GM18508 (cell line): ENCODE measurements at regions not wholly inside any gene's neighbourhood (a gene's known extent, or its start where the extent isn't known, plus 50 kb on each side); places are given as distances from the start of the nearest gene placed in this dataset.

Source experiments
- ATAC-seq: cut with Tn5 transposase; IDR thresholded peaks from one replicate; pipeline ENCODE4 v1.9.1; 2021; ENCODE audit warnings: moderate number of reproducible peaks; ENCODE audit not compliant: insufficient read depth, unreplicated experiment

DNA sequence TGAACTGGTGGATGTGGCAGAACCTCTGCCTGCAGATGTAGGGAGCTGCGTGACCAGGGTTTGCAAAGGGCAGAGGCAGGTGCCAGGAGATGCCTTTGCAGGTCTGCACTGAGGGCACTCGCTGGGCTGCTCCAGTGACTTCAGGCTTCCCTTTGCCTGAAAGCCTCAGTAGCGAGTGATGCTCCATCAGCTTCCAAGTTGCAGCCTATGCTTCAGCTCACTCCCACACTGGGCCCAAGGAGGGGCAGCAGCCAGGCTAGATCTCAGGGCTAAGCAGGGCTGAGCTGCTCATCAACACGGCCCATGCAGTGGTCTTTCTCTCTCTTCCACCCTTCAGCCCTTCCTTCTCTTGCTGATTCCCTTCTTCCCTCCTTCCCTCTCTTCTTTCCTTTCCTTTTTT lies 78.3 kb upstream of the RGMA start:
- ATAC-seq = no peak

DNA sequence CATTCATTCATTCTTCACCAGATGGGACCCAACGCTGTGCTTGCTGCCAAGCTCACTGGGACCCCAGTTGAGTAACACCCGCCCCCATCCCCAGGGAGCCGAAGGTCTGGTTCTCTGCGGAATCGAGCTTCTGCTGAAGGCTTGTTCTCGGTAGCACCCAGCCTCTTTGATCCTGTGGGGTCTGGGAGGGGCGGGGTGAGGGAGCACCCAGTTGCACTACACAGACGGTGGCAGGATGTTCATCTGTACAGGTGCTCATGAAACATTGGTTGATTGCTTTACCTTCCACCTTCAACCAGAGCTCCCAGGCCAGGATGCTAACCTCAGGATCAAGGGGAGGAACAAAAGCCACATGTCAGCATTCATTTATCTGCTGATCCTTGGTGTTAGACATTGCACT lies 77.7 kb upstream of the RGMA start:
- no peak for ATAC-seq

DNA sequence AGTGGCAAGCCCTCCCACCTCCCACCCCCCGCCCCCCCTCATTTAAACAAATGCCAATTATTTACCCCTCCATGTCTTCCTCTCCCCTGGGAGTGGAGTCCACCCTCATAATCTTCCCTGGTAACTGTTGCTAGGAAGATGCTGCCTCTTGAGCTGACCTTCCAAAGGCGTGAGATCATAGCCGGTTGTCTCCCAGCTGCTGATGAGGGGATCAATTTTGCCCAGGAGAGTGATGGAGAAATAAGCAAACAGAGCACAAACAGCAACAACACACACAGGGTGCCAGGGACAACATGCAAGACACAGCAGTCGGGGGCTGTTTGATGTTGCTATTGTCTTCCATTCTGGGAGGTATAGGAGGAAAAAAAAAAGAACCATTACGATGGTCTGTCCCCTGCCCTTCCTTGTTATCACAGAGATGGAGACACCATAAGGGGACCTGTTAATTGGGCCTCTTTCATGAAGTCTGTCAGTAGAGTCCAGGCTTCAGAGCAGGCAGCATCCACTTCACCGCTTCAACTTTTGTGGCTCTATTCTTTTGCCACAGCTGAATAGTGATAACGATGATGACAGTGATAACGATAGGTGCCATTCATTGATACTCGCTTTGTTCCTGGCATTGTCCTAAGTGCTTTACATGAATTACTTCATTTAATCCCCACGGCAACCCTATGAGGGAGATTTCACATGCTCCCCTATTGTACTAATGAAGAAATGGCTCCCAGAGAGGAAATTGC lies 76.9 kb upstream of the RGMA start:
- no peak for ATAC-seq

DNA sequence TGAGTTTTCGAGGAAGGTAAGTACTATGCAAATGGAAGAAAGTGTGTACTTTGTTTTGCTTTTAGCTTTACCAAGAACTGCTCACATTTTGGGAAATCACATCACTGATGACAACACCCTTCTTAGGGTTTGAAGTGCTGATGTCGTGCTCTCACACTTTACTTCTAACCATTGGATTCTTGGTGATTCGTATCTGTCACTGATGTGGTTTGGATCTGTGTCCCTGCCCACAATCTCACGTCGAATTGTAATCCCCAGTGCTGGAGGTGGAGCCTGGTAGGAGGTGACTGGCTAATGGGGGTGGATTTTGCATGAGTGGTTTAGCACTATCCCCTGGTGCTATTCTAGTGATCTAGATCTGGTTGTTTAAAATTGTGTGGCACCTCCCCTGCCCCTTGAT lies 75.4 kb upstream of the RGMA start:
- ATAC-seq = no peak

DNA sequence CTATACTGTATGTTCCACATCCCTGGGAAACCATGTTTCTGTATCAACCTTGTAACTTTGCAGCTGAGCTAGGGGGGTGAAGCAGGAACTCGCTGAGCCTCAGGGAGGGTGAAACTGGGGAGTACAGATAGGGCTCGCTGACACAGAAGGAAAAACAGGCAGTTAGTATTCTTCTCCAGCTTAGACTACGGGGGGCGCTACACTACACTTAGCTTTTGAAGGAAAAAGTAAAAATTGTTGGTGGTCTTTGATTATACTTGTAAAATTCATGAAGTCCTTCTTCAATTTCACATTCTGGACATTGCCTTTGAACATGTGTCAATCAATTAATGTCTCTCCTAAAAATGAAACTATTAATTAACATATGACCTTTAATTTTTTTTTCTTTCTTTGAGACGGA lies 73.5 kb upstream of the RGMA start:
- ATAC-seq = no peak

DNA sequence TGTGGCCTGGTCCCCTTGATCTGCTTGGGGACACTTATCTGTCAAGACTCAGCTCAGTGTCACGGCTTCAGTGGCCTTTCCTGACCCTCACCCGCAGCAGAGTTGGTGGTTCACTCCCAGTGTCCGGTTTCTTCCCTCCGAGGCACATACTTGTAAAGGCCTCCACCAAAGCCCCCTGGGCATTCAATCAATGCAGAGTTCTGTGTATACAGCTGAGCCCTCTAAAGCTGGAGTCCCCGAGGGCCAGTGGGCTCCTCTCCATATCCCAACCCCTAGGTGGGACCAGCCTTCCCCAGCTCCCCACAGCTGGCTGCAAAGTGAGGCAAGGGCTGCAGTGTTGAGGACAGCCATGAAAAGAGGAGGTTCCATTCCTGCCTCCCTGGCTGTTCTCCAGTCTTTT lies 70.9 kb upstream of the RGMA start:
- no peak for ATAC-seq

DNA sequence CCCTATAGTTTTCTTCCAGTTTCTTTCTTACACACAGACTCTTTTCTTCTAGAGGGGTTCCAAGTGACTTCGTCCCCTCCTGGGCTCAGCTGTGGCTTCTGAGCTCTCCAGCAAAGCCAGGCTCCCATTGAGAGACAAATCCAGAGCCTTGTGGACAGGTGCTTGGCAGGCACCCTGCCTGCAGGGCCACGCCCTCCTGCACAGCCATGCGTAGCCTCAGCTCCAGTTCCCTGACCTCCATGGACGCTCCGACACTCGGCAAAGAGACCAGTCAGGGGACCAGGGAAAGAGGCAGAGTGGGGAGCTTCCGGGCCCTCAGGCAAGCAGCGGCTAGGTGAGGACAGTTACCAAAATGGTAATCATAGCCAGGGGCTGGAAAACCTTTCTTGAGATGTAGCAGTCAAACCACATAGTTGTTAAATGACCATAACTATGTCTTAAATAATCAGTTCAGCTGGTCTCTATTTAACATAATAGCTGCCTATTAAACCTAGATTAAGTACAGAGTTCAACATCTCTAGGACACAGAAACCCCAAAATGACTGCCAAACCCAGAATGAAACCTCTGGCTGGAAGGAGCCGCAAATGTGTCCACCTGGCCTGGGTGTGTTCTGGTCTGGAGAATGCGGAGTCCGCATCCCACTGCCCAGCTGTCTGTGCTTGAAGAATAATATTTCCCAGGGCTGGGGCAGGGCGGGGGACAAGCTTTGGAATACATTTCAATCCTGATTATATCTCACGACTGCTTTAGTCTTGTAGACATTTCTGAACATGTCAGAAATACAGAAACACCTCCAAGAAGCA lies 69.3 kb upstream of the RGMA start:
- ATAC-seq = no peak

DNA sequence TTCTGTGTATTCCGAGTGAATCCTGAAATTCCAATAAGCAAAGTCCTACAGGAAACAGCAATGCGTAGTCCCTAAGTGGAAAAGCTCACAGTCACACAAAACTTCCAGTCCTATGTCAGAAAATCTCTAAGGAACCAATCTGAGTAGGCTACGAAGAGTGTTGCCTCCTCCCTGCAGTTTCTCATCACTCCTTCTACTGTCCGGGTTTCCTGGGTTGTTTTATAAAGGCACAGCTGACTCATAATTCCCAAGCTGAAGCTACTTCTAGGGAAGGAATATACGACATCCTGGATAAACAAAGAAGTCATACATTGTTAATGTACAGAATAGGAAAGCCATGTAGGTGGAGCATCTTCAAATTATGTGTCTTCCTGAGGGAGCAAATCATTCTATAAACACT lies 65.7 kb upstream of the RGMA start:
- no peak for ATAC-seq

DNA sequence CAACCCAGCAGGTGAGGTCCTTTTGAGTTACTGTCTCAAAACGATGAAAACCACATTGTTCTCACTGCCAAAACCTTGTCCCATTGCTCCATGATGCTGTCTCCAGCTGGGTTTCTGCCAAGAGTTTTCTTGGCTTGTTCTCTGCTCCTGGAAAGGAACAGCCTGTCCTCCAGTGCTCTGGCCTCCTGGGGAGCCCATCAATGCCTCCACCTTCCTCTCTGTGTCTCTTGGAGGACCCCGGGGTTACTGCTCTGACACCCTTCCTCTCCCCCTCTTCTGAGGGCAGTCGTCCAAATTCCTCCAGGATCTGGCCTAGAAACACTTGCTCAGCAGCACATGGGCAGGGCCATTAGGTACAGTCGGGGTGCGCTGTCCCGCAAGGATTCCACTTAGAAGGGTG lies 63.9 kb upstream of the RGMA start:
- no peak for ATAC-seq

DNA sequence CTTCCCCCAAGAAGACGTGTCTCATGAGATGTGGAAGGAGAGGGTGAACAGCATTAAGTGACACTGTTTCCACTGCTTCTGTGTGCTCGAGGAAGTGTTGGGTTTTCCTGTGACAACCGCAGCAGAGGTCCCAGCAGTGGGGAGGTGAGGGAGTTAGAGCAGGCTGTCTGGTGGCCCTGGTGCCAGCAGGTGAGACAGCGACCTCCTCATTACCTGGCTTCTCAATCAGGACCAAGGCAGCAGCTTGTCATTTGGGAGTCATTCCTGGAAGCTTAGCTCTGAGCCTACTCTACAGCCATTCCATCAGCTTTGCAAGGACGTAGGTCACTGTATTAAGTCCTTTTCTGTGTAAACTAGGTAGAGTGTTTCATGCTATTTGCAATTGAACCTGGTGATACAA lies 63.3 kb upstream of the RGMA start:
- ATAC-seq = no peak

DNA sequence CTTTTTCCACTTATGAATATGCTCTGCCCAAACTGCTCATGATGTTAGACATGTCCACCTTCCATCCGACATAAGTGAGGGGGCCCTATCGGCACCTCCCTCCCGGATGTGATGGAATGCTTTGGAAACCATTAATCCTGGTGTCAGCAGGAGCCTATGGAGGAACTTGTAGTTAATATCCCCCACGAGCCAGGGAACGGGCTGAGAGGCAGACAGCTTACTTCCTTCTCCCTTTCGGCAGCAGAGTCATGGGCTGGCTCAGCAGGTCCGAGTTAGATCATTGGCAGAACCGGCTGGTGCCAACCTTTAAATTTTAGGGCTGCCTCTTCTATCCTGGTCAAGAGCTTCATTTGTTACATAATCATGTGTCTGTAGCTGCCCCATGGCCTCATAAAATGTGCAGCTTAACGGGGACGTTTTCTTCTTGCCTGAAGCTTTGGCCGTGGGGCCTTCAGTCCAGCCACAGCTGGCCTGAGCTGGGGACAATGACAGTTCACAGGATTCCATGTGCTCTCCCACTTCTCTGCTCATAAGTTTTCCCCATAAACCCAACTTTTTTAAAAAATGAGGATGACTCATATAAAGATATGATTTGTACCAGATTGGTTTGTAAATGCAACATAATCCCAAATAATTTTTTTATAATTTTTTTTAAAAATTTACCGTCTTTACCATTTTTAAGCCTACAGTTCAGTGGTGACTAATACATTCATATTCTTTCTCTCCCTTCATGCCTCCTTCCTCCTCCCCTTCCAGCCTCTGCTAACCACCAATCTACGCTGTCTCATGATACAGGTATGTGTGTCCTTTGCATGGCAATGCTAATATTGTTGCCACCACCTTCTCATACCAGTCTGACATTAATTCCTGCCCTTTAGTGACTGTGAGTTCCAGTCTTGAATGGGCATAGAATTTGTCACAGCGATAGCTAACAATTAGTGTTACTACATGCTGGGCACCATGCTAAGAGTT lies 62.2 kb upstream of the RGMA start:
- no peak for ATAC-seq

DNA sequence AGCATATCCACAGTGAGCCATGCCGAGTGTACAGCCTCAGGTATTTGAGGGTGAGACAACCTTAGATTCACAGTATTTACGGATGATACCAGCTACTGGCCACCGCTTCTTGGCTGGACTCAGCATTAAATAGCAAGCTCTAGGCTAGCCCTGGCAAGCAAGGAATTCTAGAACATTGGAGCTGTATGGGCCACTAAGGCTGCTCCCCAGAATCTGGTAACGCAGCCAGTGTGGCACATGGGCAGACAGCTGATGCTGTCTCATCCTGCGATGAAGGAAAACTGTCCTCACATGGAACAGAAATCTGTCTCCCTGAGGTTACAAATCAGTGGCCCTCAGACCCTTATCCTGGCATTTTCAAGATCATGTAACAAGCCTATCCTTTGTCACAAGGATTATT lies 57.6 kb upstream of the RGMA start:
- no peak for ATAC-seq

DNA sequence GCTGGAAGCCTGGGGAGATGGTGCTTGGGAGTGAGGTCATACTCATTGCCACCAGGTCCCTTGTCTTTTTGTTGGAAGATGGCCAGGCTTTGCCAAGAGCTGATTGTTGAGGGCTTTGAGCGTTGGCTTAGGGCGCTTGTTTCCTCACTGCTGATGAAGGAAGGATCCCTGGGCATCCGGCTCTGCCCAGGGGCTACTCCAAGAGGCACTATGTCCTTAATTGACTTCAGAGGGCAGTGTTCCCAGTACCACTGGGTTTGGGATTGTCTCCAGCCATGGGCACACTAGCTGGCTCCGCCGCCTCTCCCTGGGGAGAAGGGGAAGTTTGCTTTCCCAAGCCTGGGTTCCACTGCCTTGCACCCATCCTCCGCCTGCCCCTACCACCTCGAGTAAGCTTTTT lies 57.2 kb upstream of the RGMA start:
- ATAC-seq = no peak

DNA sequence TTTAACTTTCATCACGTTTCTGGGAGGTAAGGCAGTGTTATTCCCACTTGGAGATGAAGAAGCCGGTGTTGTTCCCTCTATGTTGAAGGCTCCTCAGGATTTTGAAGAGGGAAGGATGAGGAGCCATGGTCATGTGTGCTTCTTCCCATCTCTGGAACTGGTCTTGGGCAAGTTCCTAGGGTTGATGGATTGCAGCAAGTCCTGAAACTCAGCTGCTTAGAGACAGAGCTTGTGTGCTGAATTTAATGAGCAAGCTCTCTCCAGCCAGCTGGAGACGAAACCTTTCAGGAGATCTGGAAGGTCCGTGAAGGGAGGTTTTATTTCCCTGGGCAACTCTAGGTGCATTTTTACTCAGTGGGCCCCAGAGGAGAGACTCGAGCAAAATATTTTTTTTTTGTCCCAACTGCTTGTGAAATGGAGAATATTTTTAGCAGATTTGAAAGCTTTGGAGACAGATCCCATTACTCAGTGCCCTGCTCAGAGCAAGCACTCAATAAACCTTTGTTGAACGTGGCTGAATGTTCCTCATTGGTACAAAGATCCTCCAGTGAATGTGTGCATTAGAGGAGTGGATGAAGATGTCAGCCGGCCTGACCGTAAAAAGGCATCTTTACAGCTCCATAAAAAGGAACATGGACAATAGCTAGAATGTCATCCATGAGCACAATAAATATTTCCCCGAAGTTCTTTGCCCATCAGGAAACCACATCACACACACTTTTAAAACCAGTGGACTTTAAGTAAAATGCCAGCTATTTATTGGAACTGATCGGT lies 55.6 kb upstream of the RGMA start:
- no peak for ATAC-seq

DNA sequence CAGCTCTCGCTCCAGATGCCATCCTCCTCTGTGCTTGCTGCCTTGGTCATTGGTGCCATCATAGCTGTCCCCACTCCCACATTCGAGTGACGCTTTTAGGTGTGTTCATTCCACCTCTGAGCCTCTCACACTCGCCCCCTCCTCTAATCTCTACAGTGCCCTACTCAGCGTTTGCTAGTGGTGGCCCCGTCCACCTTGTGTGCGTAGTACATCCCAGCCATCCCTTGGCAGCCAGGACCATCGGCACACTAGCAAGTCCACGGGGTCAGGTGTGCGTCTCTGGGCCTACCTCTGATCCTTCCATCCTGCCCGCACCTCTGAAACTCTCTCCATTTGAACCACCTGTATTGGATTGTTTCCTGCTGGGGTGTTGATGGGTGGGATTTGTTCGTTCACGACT lies 54.2 kb upstream of the RGMA start:
- no peak for ATAC-seq

DNA sequence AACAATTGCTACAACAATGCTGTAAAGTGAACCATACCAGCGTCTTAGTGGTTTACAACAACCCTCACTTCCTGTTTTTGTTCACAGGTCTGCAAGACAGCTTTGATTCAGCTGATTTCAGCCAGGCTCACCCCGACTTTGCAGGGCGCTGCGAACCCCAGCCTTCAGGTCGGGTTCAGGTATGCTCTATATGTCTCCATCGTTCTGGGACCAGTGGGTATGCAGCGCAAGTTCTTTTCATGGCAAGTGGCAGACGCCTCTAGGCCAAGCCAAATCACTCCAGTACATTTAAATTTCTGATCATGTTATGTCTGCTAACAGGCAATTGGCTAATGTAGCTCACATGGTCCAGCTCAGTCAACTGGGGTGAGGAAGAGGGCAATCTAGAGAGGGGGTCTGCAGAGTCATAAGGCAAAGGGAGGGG lies 52.4 kb upstream of the RGMA start:
- no peak for ATAC-seq

DNA sequence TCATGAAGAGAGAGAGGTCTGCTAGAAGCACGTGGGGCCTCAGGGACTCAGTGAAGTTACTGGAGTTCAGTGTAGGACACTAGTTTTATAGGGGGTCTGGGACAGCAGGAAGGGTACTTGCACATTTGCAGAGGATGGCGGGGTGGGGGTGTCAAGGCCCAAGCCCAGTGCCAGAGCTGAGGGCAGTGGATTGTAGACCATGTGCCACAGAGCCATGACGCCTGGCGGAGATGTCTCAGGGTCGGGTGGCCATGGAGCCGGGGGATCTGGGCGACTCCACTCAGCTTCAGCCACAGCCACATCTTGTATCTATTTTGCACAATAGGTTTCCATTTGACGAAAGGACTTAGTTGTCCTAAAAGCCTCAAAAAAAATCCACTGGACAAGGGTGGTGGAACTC lies 50.4 kb upstream of the RGMA start:
- ATAC-seq = no peak

DNA sequence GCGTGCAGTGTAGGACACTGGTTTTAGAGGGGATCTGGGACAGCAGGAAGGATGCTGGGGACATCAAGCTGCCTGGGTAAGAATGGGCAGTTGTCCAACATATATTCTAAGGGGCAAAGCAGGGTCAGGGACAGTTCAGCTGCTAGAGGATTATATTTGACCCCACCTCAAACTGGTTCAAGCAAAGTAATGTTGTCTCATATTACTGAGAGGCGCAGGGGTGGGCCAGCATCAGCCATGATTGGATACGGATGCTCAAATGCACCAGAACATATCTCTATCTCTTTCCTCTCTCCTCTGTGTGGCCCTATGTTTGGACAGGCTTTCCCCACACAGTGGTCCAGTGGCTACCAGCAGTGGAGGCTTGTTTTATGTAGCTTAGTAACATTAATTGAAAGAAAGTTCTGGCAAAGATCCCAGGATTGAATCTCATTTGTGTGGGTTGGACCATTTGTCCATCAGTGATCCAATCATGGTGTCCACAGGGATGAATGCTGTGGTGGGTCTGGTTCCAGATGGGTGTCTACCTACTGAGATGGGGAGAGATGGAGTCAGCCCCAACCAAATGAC lies 49.8 kb upstream of the RGMA start:
- no peak for ATAC-seq
